ENCODE measurements at regions not wholly inside any gene's neighbourhood (a gene's known extent, or its start where the extent isn't known, plus 50 kb on each side); places are given as distances from the start of the nearest gene placed in this dataset.
"Not testable (repeated sequence)": the region's sequence is repeated elsewhere in the genome, so short reads cannot be mapped to it uniquely, and the experiment has no call there.

GRCh38 chr6:135673501-135674309, 176.2 kb upstream of the AHI1 start:
- H3K4me3 Mint-ChIP-seq: no peak overlapping the region
- H3K27ac Mint-ChIP-seq: no peak overlapping the region
- ATAC-seq (replicated peaks in 1 of 2) (peak; percentile 32 to 66), DNase-seq (peak in 1 of 2 donors; percentile 10)
- no peaks in the 10 kb centered on the region for H3K27me3 Mint-ChIP-seq (ENCODE audit: low read depth)
- H3K4me1 Mint-ChIP-seq (ENCODE audit: low read depth): peaks cover 32% of the 10 kb centered on the region
- peaks cover 0 to 12% of the 10 kb centered on the region in 2 donors for H3K36me3 Mint-ChIP-seq (ENCODE audit: insufficient read depth in 2 of 2)
- peaks cover 0 to 2% of the 10 kb centered on the region in 2 donors for H3K9me3 Mint-ChIP-seq

- peaks cover 0 to 3% of the 10 kb centered on the region in 2 donors for H3K9me3 Mint-ChIP-seq
- H3K4me1 Mint-ChIP-seq (ENCODE audit: low read depth): peaks cover 32% of the 10 kb centered on the region
- no peak for ATAC-seq (replicated peaks in 1 of 2)
- no peaks in the 10 kb centered on the region for H3K27me3 Mint-ChIP-seq (ENCODE audit: low read depth)
- DNase-seq: no peak
- peak overlapping the region; percentile 80 for H3K27ac Mint-ChIP-seq
- peaks cover 0 to 12% of the 10 kb centered on the region in 2 donors for H3K36me3 Mint-ChIP-seq (ENCODE audit: insufficient read depth in 2 of 2)
- H3K4me3 Mint-ChIP-seq: no peak overlapping the region
Measured at GRCh38 chr6:135675026-135675425, 176.5 kb upstream of the PDE7B start.

- no peak overlapping the region for H3K4me3 Mint-ChIP-seq
- no peaks in the 10 kb centered on the region for H3K27me3 Mint-ChIP-seq (ENCODE audit: low read depth)
- DNase-seq (peak; percentile 48 to 50), ATAC-seq (replicated peaks in 1 of 2) (peak; percentile 71 to 77)
- peaks cover 0 to 3% of the 10 kb centered on the region in 2 donors for H3K9me3 Mint-ChIP-seq
- peaks cover 32% of the 10 kb centered on the region for H3K4me1 Mint-ChIP-seq (ENCODE audit: low read depth)
- H3K36me3 Mint-ChIP-seq (ENCODE audit: insufficient read depth in 2 of 2): peaks cover 0 to 12% of the 10 kb centered on the region in 2 donors
- H3K27ac Mint-ChIP-seq: peak overlapping the region; percentile 80
Measured at GRCh38 chr6:135675862-135676261, 175.6 kb upstream of the PDE7B start.

- no peak for DNase-seq
- H3K9me3 Mint-ChIP-seq: peaks cover 0 to 1% of the 10 kb centered on the region in 2 donors
- no peak for ATAC-seq (replicated peaks in 1 of 2)
- H3K27me3 Mint-ChIP-seq (ENCODE audit: low read depth): no peaks in the 10 kb centered on the region
- no peaks in the 10 kb centered on the region for H3K4me1 Mint-ChIP-seq (ENCODE audit: low read depth)
- H3K4me3 Mint-ChIP-seq: no peak overlapping the region
- no peak overlapping the region for H3K27ac Mint-ChIP-seq
- no peaks in the 10 kb centered on the region for H3K36me3 Mint-ChIP-seq (ENCODE audit: insufficient read depth in 2 of 2)
Measured at GRCh38 chr6:135680964-135681913, 170.3 kb upstream of the PDE7B start.

- Mint-ChIP-seq H3K36me3 (ENCODE audit: insufficient read depth in 2 of 2) (peaks cover 0 to 1% of the 10 kb centered on the region in 2 donors), H3K27ac (no peak overlapping the region), H3K4me1 (ENCODE audit: low read depth) (peaks cover 5% of the 10 kb centered on the region), H3K27me3 (ENCODE audit: low read depth) (no peaks in the 10 kb centered on the region), H3K4me3 (no peak overlapping the region), H3K9me3 (no peaks in the 10 kb centered on the region)
- DNase-seq (no peak), ATAC-seq (replicated peaks in 1 of 2) (no peak)
Measured at GRCh38 chr6:135686784-135687301, 164.7 kb upstream of the PDE7B start.

- ATAC-seq (replicated peaks in 1 of 2); H3K4me3 Mint-ChIP-seq; H3K36me3 Mint-ChIP-seq (ENCODE audit: insufficient read depth in 2 of 2); H3K27ac Mint-ChIP-seq; H3K4me1 Mint-ChIP-seq (ENCODE audit: low read depth); H3K9me3 Mint-ChIP-seq; DNase-seq; H3K27me3 Mint-ChIP-seq (ENCODE audit: low read depth): not testable (repeated sequence)
Measured at GRCh38 chr6:135688476-135688875, 163.0 kb upstream of the PDE7B start.

GRCh38 chr6:135692426-135692825, 159.1 kb upstream of the PDE7B start:
- H3K4me1 Mint-ChIP-seq (ENCODE audit: low read depth): peaks cover 5% of the 10 kb centered on the region
- no peak overlapping the region for H3K27ac Mint-ChIP-seq
- DNase-seq (no peak), ATAC-seq (replicated peaks in 1 of 2) (no peak)
- H3K36me3 Mint-ChIP-seq (ENCODE audit: insufficient read depth in 2 of 2): peaks cover 0 to 1% of the 10 kb centered on the region in 2 donors
- H3K4me3 Mint-ChIP-seq: no peak overlapping the region
- H3K9me3 Mint-ChIP-seq: peaks cover 0 to 6% of the 10 kb centered on the region in 2 donors
- H3K27me3 Mint-ChIP-seq (ENCODE audit: low read depth): peaks cover under 1% of the 10 kb centered on the region

GRCh38 chr6:135693811-135694370, 157.6 kb upstream of the PDE7B start:
- Mint-ChIP-seq H3K4me1 (ENCODE audit: low read depth) (peaks cover 2% of the 10 kb centered on the region), H3K9me3 (peaks cover 0 to 6% of the 10 kb centered on the region in 2 donors), H3K27ac (no peak overlapping the region), H3K36me3 (ENCODE audit: insufficient read depth in 2 of 2) (peaks cover 0 to under 1% of the 10 kb centered on the region in 2 donors), H3K27me3 (ENCODE audit: low read depth) (peaks cover 6% of the 10 kb centered on the region), H3K4me3 (no peak overlapping the region)
- no peak for DNase-seq
- ATAC-seq (replicated peaks in 1 of 2): no peak

GRCh38 chr6:135699705-135700104, 151.8 kb upstream of the PDE7B start:
- Mint-ChIP-seq H3K4me1 (ENCODE audit: low read depth) (peaks cover 22% of the 10 kb centered on the region), H3K27me3 (ENCODE audit: low read depth) (peaks cover 6% of the 10 kb centered on the region), H3K36me3 (ENCODE audit: insufficient read depth in 2 of 2) (no peaks in the 10 kb centered on the region), H3K9me3 (peaks cover 0 to 3% of the 10 kb centered on the region in 2 donors), H3K4me3 (no peak overlapping the region), H3K27ac (no peak overlapping the region)
- ATAC-seq (replicated peaks in 1 of 2) (no peak), DNase-seq (no peak)

GRCh38 chr6:135701426-135701825, 150.1 kb upstream of the PDE7B start:
- Mint-ChIP-seq H3K4me3 (no peak overlapping the region), H3K27me3 (ENCODE audit: low read depth) (peaks cover 6% of the 10 kb centered on the region), H3K27ac (peak overlapping the region; percentile 27), H3K4me1 (ENCODE audit: low read depth) (peaks cover 22% of the 10 kb centered on the region), H3K36me3 (ENCODE audit: insufficient read depth in 2 of 2) (no peaks in the 10 kb centered on the region), H3K9me3 (peaks cover 0 to 5% of the 10 kb centered on the region in 2 donors)
- DNase-seq (no peak), ATAC-seq (replicated peaks in 1 of 2) (no peak)

GRCh38 chr6:135703007-135703406, 148.5 kb upstream of the PDE7B start:
- H3K27ac Mint-ChIP-seq: no peak overlapping the region

GRCh38 chr6:135703621-135704020, 147.9 kb upstream of the PDE7B start:
- Mint-ChIP-seq H3K9me3 (peaks cover 0 to 5% of the 10 kb centered on the region in 2 donors), H3K4me1 (ENCODE audit: low read depth) (peaks cover 22% of the 10 kb centered on the region), H3K36me3 (ENCODE audit: insufficient read depth in 2 of 2) (no peaks in the 10 kb centered on the region), H3K4me3 (peak overlapping the region in 1 of 2 donors; percentile 16), H3K27ac (peak overlapping the region; percentile 18), H3K27me3 (ENCODE audit: low read depth) (no peaks in the 10 kb centered on the region)
- ATAC-seq (replicated peaks in 1 of 2): peak; percentile 80 to 88
- peak; percentile 38 to 47 for DNase-seq

More at GRCh38 chr6:135703007-135703406, 148.5 kb upstream of the PDE7B start:
- Mint-ChIP-seq H3K9me3 (peaks cover 0 to 5% of the 10 kb centered on the region in 2 donors), H3K4me1 (ENCODE audit: low read depth) (peaks cover 22% of the 10 kb centered on the region), H3K4me3 (peak overlapping the region in 1 of 2 donors; percentile 16), H3K27me3 (ENCODE audit: low read depth) (no peaks in the 10 kb centered on the region), H3K36me3 (ENCODE audit: insufficient read depth in 2 of 2) (no peaks in the 10 kb centered on the region)
- DNase-seq (no peak), ATAC-seq (replicated peaks in 1 of 2) (peak; percentile 61 to 63)

All from activated T-cell treated with anti-CD3 and anti-CD28 coated beads, Interleukin-2, amount 50 U/mL, for 72 hours (primary cell).